ENCODE measurements at regions not wholly inside any gene's neighbourhood (a gene's known extent, or its start where the extent isn't known, plus 50 kb on each side); places are given as distances from the start of the nearest gene placed in this dataset.

DNA sequence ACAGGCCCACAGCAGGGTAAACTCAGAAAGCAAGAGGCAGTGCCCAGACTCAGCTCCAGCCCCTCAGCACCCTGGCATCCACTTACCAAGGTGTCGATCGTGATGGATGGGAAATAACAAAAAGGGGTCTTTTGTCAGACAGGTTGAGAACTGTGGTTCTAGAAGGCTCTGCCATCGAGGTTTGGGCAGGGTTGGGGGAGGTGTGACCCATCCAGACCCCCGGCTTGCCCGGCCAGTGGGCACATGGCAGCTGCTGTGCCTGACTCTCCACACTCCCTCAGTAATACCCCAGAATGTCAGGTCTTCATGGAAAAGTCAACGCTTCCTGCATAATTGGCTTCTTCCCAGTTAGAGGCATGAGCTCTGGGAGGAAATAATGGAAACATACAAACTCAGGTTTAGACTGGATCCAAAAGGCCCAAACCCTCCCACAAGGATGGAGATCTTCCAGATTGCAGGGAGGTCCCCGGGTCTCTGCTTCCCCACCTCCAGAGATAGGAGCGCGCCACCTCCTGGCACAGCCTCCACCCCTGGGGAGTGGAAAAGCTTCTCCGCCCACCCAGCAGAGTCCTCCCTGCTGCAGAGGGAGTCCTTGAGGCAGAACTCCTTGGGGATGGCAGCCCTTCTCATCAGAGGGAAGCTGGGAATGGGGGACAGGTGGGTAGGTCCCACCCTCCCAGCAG lies 149.8 kb upstream of the IQSEC1 start:
- Histone ChIP-seq H3K36me3 (ENCODE audit: insufficient read depth, low read length) (no peaks in the 10 kb centered on the region), H3K4me3 (ENCODE audit: low read length) (no peak overlapping the region), H3K4me1 (ENCODE audit: insufficient read depth, low read length) (no peaks in the 10 kb centered on the region), H3K27ac (ENCODE audit: low read depth in 1 of 2, low read length in 2 of 2) (no peak overlapping the region), H3K9me3 (ENCODE audit: control insufficient read depth in 1 of 2, insufficient read depth in 1 of 2, low read length in 2 of 2) (no peaks in the 10 kb centered on the region), H3K27me3 (ENCODE audit: control insufficient read depth in 1 of 2, insufficient read depth in 2 of 2, low read length in 2 of 2) (no peaks in the 10 kb centered on the region)
- no peak for ATAC-seq (ENCODE audit: poor library complexity)
- no peaks in the 10 kb centered on the region for H3K27me3 Mint-ChIP-seq
- no peaks in the 10 kb centered on the region for H3K36me3 Mint-ChIP-seq (ENCODE audit: low read depth)
- TF ChIP-seq, protein P1, sequence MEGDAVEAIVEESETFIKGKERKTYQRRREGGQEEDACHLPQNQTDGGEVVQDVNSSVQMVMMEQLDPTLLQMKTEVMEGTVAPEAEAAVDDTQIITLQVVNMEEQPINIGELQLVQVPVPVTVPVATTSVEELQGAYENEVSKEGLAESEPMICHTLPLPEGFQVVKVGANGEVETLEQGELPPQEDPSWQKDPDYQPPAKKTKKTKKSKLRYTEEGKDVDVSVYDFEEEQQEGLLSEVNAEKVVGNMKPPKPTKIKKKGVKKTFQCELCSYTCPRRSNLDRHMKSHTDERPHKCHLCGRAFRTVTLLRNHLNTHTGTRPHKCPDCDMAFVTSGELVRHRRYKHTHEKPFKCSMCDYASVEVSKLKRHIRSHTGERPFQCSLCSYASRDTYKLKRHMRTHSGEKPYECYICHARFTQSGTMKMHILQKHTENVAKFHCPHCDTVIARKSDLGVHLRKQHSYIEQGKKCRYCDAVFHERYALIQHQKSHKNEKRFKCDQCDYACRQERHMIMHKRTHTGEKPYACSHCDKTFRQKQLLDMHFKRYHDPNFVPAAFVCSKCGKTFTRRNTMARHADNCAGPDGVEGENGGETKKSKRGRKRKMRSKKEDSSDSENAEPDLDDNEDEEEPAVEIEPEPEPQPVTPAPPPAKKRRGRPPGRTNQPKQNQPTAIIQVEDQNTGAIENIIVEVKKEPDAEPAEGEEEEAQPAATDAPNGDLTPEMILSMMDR (IDR thresholded peaks at IDR 0.05) = no peak
- H3K4me3 Mint-ChIP-seq = no peak overlapping the region
- DNase-seq = no peak
- H3K4me1 Mint-ChIP-seq (ENCODE audit: low read depth) = no peaks in the 10 kb centered on the region
- POLR2A ChIA-PET = no interaction called here
- intact Hi-C loops (cut with DNase I, micrococcal nuclease) = no loop called here
- CTCF ChIA-PET = no interaction called here
- H3K9me3 Mint-ChIP-seq = no peaks in the 10 kb centered on the region
- H3K27ac Mint-ChIP-seq = no peak overlapping the region

DNA sequence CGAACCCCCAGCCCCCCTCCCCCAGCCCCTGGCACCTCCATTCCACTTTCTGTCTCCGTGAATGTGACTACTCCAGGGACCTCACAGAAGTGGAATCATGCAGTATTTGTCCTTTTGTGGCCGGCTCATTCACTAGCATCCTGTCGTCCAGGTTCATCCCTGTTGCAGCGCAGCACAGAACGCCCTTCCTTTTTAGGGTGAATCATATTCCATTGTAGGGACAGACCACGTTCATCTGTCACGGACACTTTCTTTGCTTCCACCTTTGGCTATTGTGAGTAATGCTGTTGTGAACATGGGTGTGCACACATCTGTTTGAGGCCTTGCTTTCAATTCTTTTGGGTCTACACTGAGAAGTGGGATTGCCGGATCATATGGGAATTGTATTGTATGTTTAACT lies 148.9 kb upstream of the IQSEC1 start:
- no peak overlapping the region for H3K4me3 Mint-ChIP-seq
- no peaks in the 10 kb centered on the region for H3K36me3 Mint-ChIP-seq (ENCODE audit: low read depth)
- no peaks in the 10 kb centered on the region for H3K4me1 ChIP-seq (ENCODE audit: insufficient read depth, low read length)
- H3K27me3 Mint-ChIP-seq = no peaks in the 10 kb centered on the region
- H3K27me3 ChIP-seq (ENCODE audit: control insufficient read depth in 1 of 2, insufficient read depth in 2 of 2, low read length in 2 of 2) = no peaks in the 10 kb centered on the region
- no peaks in the 10 kb centered on the region for H3K9me3 Mint-ChIP-seq
- TF ChIP-seq, protein P1 (IDR thresholded peaks at IDR 0.05) = no peak
- POLR2A ChIA-PET = no interaction called here
- H3K4me3 ChIP-seq (ENCODE audit: low read length) = no peak overlapping the region
- no peak for ATAC-seq (ENCODE audit: poor library complexity)
- intact Hi-C loops (cut with DNase I, micrococcal nuclease) = no loop called here
- CTCF ChIA-PET = no interaction called here
- H3K27ac Mint-ChIP-seq = no peak overlapping the region
- no peaks in the 10 kb centered on the region for H3K4me1 Mint-ChIP-seq (ENCODE audit: low read depth)
- H3K27ac ChIP-seq (ENCODE audit: low read depth in 1 of 2, low read length in 2 of 2) = no peak overlapping the region
- no peaks in the 10 kb centered on the region for H3K36me3 ChIP-seq (ENCODE audit: insufficient read depth, low read length)
- no peak for DNase-seq
- no peaks in the 10 kb centered on the region for H3K9me3 ChIP-seq (ENCODE audit: control insufficient read depth in 1 of 2, insufficient read depth in 1 of 2, low read length in 2 of 2)

DNA sequence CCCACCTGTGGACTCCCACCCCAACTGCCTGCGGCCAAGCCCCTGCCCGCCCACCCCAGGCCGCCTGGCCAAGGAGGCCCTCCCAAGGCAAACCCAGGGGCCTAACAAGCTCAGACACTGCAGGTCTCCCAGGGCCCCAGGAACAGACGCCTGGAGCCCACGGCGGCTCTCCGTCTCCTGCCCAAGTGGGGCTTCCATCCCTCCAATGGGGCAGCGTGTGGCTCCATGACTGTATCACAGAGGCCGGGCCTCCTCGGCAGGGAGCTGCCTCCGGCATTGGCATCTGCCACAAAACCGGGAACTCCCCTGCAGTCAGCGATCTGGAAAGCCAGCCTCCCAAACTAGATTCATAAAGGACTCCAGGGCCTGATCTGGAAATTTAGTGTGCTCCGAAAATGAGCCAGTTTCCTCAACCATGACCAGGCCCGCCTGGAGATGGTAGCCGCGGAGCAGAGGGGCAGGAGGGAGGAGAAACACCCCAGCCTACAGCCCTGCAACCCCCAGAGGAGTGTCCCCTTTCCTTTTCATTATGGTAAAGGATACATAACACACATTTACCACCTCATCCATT lies 148.3 kb upstream of the IQSEC1 start:
- no peaks in the 10 kb centered on the region for H3K4me1 Mint-ChIP-seq (ENCODE audit: low read depth)
- H3K9me3 Mint-ChIP-seq = no peaks in the 10 kb centered on the region
- DNase-seq = no peak

More for the DNA sequence above, 148.3 kb upstream of the IQSEC1 start:
- H3K4me3 ChIP-seq (ENCODE audit: low read length) = no peak overlapping the region
- TF ChIP-seq, protein P1 (IDR thresholded peaks at IDR 0.05) = no peak
- ChIA-PET CTCF (no interaction called here), POLR2A (no interaction called here)
- intact Hi-C loops (cut with DNase I, micrococcal nuclease) = no loop called here
- Mint-ChIP-seq H3K4me3 (no peak overlapping the region), H3K36me3 (ENCODE audit: low read depth) (no peaks in the 10 kb centered on the region), H3K27ac (no peak overlapping the region), H3K27me3 (no peaks in the 10 kb centered on the region)
- no peak for ATAC-seq (ENCODE audit: poor library complexity)
- no peaks in the 10 kb centered on the region for H3K9me3 ChIP-seq (ENCODE audit: control insufficient read depth in 1 of 2, insufficient read depth in 1 of 2, low read length in 2 of 2)
- no peaks in the 10 kb centered on the region for H3K27me3 ChIP-seq (ENCODE audit: control insufficient read depth in 1 of 2, insufficient read depth in 2 of 2, low read length in 2 of 2)
- no peaks in the 10 kb centered on the region for H3K36me3 ChIP-seq (ENCODE audit: insufficient read depth, low read length)
- H3K27ac ChIP-seq (ENCODE audit: low read depth in 1 of 2, low read length in 2 of 2) = no peak overlapping the region
- no peaks in the 10 kb centered on the region for H3K4me1 ChIP-seq (ENCODE audit: insufficient read depth, low read length)
